PC-3 (cell line): ENCODE measurements at regions not wholly inside any gene's neighbourhood (a gene's known extent, or its start where the extent isn't known, plus 50 kb on each side); places are given as distances from the start of the nearest gene placed in this dataset.
A peak's percentile ranks its signal among the peaks of the same experiment; 100 is the strongest.

Experiments used
- ATAC-seq: fragments of 200-7000 bp; cut with Tn5 transposase; 2 replicates; pipeline ENCODE4 v1.9.1; 2020; ENCODE audit warnings: mild to moderate bottlenecking, moderate library complexity
- BruUV-seq: library from RNA; stranded (reverse); fragments of 400-500 nt; replicated peaks from 2 replicates; lab custom pipeline; 2021; lab: Mats Ljungman, UMichigan
- CTCF ChIA-PET: fragments of 300-600 bp; sonication (Branson Sonifier 250); formaldehyde crosslinking; loops from one replicate; lab custom pipeline; 2022; ENCODE audit warnings: antibody characterized with exemption; lab: Charles Lee
- POLR2A ChIA-PET: fragments of 300-600 bp; sonication (Branson Sonifier 250); formaldehyde crosslinking; loops from one replicate; lab custom pipeline; 2022; ENCODE audit warnings: antibody characterized with exemption; ENCODE audit not compliant: unreplicated experiment; lab: Charles Lee
- DNase-seq: peaks from one replicate; pipeline ENCODE4 v3.0.0-alpha.2; 2015
- H2AFZ ChIP-seq: fragments of 300-600 bp; sonication (generic); 2 replicates; pipeline ENCODE4 v1.6.0; 2016; ENCODE audit warnings: antibody characterized with exemption, low read length
- H3F3A ChIP-seq: fragments of 300-600 bp; sonication (generic); one replicate; pipeline ENCODE4 v1.6.0; 2017; ENCODE audit warnings: antibody characterized with exemption, low read length, control low read depth, mild to moderate bottlenecking; ENCODE audit not compliant: unreplicated experiment
- H3K27ac ChIP-seq: fragments of 300-600 bp; sonication (generic); 2 replicates; pipeline ENCODE4 v1.5.1; 2016; ENCODE audit warnings: mild to moderate bottlenecking, low read length
- H3K27me3 ChIP-seq: fragments of 300-600 bp; sonication (generic); 2 replicates; pipeline ENCODE4 v1.6.1; 2016; ENCODE audit warnings: low read length, mixed read lengths
- H3K36me3 ChIP-seq: fragments of 300-600 bp; sonication (generic); 2 replicates; pipeline ENCODE4 v1.6.1; 2016; ENCODE audit warnings: low read depth, mixed run types, low read length, mixed read lengths
- H3K4me1 ChIP-seq: fragments of 300-600 bp; sonication (generic); 2 replicates; pipeline ENCODE4 v1.5.1; 2016; ENCODE audit warnings: low read length; ENCODE audit not compliant: insufficient read depth
- H3K4me2 ChIP-seq: fragments of 300-600 bp; sonication (generic); 2 replicates; pipeline ENCODE4 v1.6.0; 2016; ENCODE audit warnings: low read length
- H3K4me3 ChIP-seq: fragments of 300-600 bp; sonication (generic); 2 replicates; pipeline ENCODE4 v1.5.1; 2016; ENCODE audit warnings: mild to moderate bottlenecking, low read length, mixed read lengths
- H3K79me2 ChIP-seq: fragments of 300-600 bp; sonication (generic); 2 replicates; pipeline ENCODE4 v1.6.1; 2017; ENCODE audit warnings: low read length, mixed read lengths
- H3K9ac ChIP-seq: fragments of 300-600 bp; sonication (generic); 2 replicates; pipeline ENCODE4 v1.6.0; 2016; ENCODE audit warnings: mild to moderate bottlenecking, low read length
- H3K9me2 ChIP-seq: fragments of 300-600 bp; sonication (generic); replicated peaks from 2 replicates; pipeline ENCODE4 v1.6.1; 2016; ENCODE audit warnings: mixed run types, low read length, mixed read lengths
- H3K9me3 ChIP-seq: fragments of 300-600 bp; sonication (generic); 2 replicates; pipeline ENCODE4 v1.6.1; 2016; ENCODE audit warnings: low read length, mixed read lengths
- H4K20me1 ChIP-seq: fragments of 300-600 bp; sonication (generic); 2 replicates; pipeline ENCODE4 v1.6.1; 2016; ENCODE audit warnings: low read length, mixed read lengths
- EZH2 ChIP-seq: fragments of 300-600 bp; sonication (generic); IDR thresholded peaks from one replicate; pipeline ENCODE4 v1.6.1; 2017; ENCODE audit warnings: antibody characterized with exemption, mild to moderate bottlenecking, low read length; ENCODE audit not compliant: unreplicated experiment
- EZH2phosphoT487 ChIP-seq: fragments of 300-600 bp; sonication (generic); IDR thresholded peaks from 2 replicates; pipeline ENCODE4 v1.6.1; 2018; ENCODE audit warnings: mild to moderate bottlenecking, antibody characterized with exemption, low read length, borderline replicate concordance
- intact Hi-C: fragments of 100-400 bp; cut with micrococcal nuclease; formaldehyde crosslinking; loops from 2 replicates; pipeline ENCODE4 v1.9.0; 2023
- TF ChIP-seq, protein P1 (sequence below): fragments of 300-600 bp; sonication (generic); conservative IDR thresholded peaks from 2 replicates; pipeline ENCODE4 v1.5.1; 2017; ENCODE audit warnings: antibody characterized with exemption, low read depth, mild to moderate bottlenecking, low read length

DNA sequence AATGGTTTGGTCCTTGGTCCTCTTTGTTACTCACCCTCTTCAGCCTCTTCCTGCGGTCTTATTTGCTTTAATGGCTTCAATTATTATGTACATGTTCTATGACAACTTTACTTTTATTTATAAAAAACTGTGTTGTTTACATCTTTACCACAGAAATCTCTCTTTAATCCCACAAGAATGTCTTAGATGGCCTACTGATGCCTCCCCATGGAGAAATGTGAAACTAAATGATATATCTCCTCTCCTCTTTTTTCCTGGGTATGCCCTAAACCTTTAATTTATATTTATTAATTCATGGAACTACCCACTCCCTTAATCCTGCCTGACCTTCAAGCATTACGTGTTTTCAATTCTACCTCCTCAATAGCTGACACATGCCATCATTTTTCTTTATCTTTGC, 573.2 kb downstream of the CENPC start:
- ChIA-PET CTCF (no interaction called here), POLR2A (interaction anchor here (0.6 kb wide), 1 partner anchor 1192 kb away, joined by 4 read pairs; no protein-coding TSS in a partner anchor)
- Histone ChIP-seq H3K36me3 (no peaks in the 10 kb centered on the region), H3K9ac (no peak overlapping the region), H3K27me3 (no peaks in the 10 kb centered on the region), H3K4me1 (peaks cover 13% of the 10 kb centered on the region; the same call in 1 of the 2 replicates), H3K9me3 (no peaks in the 10 kb centered on the region), H2AFZ (no peak overlapping the region), H3K4me2 (no peak overlapping the region), H3F3A (no peaks in the 10 kb centered on the region), H3K9me2 (no peaks in the 10 kb centered on the region), H3K27ac (no peak overlapping the region), H3K79me2 (no peaks in the 10 kb centered on the region), H3K4me3 (no peak overlapping the region), H4K20me1 (no peaks in the 10 kb centered on the region)
- ATAC-seq (peak; percentile 46; the same call in 1 of the 2 replicates), DNase-seq (peak; percentile 48)
- BruUV-seq: no TSS peak
- no peak for TF ChIP-seq EZH2
- TF ChIP-seq, protein P1, sequence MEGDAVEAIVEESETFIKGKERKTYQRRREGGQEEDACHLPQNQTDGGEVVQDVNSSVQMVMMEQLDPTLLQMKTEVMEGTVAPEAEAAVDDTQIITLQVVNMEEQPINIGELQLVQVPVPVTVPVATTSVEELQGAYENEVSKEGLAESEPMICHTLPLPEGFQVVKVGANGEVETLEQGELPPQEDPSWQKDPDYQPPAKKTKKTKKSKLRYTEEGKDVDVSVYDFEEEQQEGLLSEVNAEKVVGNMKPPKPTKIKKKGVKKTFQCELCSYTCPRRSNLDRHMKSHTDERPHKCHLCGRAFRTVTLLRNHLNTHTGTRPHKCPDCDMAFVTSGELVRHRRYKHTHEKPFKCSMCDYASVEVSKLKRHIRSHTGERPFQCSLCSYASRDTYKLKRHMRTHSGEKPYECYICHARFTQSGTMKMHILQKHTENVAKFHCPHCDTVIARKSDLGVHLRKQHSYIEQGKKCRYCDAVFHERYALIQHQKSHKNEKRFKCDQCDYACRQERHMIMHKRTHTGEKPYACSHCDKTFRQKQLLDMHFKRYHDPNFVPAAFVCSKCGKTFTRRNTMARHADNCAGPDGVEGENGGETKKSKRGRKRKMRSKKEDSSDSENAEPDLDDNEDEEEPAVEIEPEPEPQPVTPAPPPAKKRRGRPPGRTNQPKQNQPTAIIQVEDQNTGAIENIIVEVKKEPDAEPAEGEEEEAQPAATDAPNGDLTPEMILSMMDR: peak; percentile 44
- intact Hi-C loops: loop anchor here (2.0 to 10.0 kb wide), 3 partner anchors 195 to 353 kb away; no protein-coding TSS in a partner anchor

DNA sequence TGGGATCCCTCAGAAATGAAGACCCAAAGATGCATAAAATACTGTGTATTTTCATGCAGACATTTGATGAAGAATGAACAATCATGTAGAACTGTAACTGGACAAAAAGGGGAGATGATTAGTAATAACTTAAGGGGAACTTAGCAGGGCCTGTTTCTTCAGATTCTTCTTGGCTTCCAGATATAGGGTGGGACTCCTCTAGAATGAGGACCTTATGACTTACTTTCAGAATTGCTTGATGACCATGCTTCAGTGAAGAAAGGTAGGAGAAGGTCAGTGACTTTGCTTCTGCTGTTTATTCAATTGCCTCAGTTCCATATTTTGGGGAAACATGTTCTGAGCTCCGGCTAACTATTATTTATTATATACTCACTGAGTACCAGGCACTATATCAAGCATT, 580.8 kb downstream of the CENPC start:
- intact Hi-C loops: no loop called here

DNA sequence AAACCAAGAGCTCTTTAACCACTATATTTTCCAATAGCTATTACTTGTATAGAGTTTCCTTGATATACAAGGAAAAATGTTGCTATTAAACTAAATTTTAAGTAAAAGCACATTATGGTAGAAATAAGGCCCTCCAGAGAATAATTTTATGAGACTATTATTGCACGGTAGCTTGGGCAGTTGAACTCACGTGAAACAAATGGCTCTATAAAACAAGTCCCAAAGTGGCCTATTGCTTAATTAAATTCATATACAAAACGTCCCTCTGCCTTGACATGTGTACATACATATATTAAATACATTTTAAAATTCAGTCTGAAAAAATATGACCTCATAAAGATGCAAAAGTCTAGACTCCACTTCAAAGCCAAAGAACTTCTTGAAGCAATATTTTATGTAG, 582.2 kb downstream of the CENPC start:
- no peaks in the 10 kb centered on the region for H4K20me1 ChIP-seq

More for the DNA sequence above, 580.8 kb downstream of the CENPC start:
- CTCF ChIA-PET: no interaction called here
- no peak overlapping the region for H3K4me3 ChIP-seq
- no peak overlapping the region for H3K27ac ChIP-seq
- POLR2A ChIA-PET: no interaction called here
- no peak overlapping the region for H3K9ac ChIP-seq
- H3K9me3 ChIP-seq: no peaks in the 10 kb centered on the region
- no peaks in the 10 kb centered on the region for H3K9me2 ChIP-seq
- DNase-seq (no peak), ATAC-seq (no peak)
- BruUV-seq: no TSS peak
- no peak overlapping the region for H2AFZ ChIP-seq
- no peaks in the 10 kb centered on the region for H3K27me3 ChIP-seq
- TF ChIP-seq, protein P1: no peak
- TF ChIP-seq EZH2phosphoT487: no peak
- TF ChIP-seq EZH2: no peak
- H3F3A ChIP-seq: no peaks in the 10 kb centered on the region
- no peaks in the 10 kb centered on the region for H3K79me2 ChIP-seq
- H3K4me2 ChIP-seq: no peak overlapping the region
- H4K20me1 ChIP-seq: no peaks in the 10 kb centered on the region
- H3K4me1 ChIP-seq: no peaks in the 10 kb centered on the region
- no peaks in the 10 kb centered on the region for H3K36me3 ChIP-seq

More for the DNA sequence above, 582.2 kb downstream of the CENPC start:
- Histone ChIP-seq H3K79me2 (no peaks in the 10 kb centered on the region), H3K27ac (no peak overlapping the region), H3K36me3 (no peaks in the 10 kb centered on the region), H3K27me3 (no peaks in the 10 kb centered on the region), H3K4me2 (no peak overlapping the region), H3K4me3 (no peak overlapping the region), H3K4me1 (no peaks in the 10 kb centered on the region), H3K9me2 (no peaks in the 10 kb centered on the region), H3K9me3 (no peaks in the 10 kb centered on the region), H3K9ac (no peak overlapping the region), H2AFZ (no peak overlapping the region), H3F3A (no peaks in the 10 kb centered on the region)
- ATAC-seq: no peak
- POLR2A ChIA-PET: no interaction called here
- CTCF ChIA-PET: no interaction called here
- TF ChIP-seq EZH2phosphoT487: no peak
- TF ChIP-seq, protein P1: no peak
- no peak for TF ChIP-seq EZH2
- no TSS peak for BruUV-seq
- intact Hi-C loops: no loop called here
- no peak for DNase-seq
